ENCODE measurements at regions not wholly inside any gene's neighbourhood (a gene's known extent, or its start where the extent isn't known, plus 50 kb on each side); places are given as distances from the start of the nearest gene placed in this dataset.

GRCh38 chr1:70890408-70890807 is 157.2 kb downstream of the PTGER3 start:
- Histone ChIP-seq H3K27ac (no peak overlapping the region), H3K4me3 (no peak overlapping the region), H3K27me3 (no peaks in the 10 kb centered on the region), H3K9me3 (no peaks in the 10 kb centered on the region), H3K4me1 (peaks cover 0 to 8% (median 0%) of the 10 kb centered on the region in 4 donors), H3K36me3 (no peaks in the 10 kb centered on the region)
- WGBS, 2 donors, result 25 to 64% methylated on average over 2 of the region's 2 CpGs
- intact Hi-C loops (cut with DNase I), result no loop called here
- TF ChIP-seq CTCF (IDR thresholded peaks at IDR 0.05), result no peak
- TF ChIP-seq EP300 (IDR thresholded peaks at IDR 0.05), result no peak
- no peak for TF ChIP-seq POLR2A (IDR thresholded peaks at IDR 0.05)
- no peak for TF ChIP-seq POLR2AphosphoS5 (IDR thresholded peaks at IDR 0.05)
- no peak for DNase-seq

- no peaks in the 10 kb centered on the region for H3K36me3 ChIP-seq
- H3K27ac ChIP-seq, result no peak overlapping the region
- no peak for DNase-seq
- no peaks in the 10 kb centered on the region for H3K9me3 ChIP-seq
- intact Hi-C loops (cut with DNase I), result no loop called here
- peaks cover 0 to 8% (median 0%) of the 10 kb centered on the region in 4 donors for H3K4me1 ChIP-seq
- H3K4me3 ChIP-seq, result no peak overlapping the region
- no peaks in the 10 kb centered on the region for H3K27me3 ChIP-seq
- TF ChIP-seq EP300 (IDR thresholded peaks at IDR 0.05) (no peak), POLR2A (IDR thresholded peaks at IDR 0.05) (no peak), POLR2AphosphoS5 (IDR thresholded peaks at IDR 0.05) (no peak), CTCF (IDR thresholded peaks at IDR 0.05) (no peak)
Observed at GRCh38 chr1:70891051-70891843, 156.4 kb downstream of the PTGER3 start.

- DNase-seq, result no peak
- 95 to 96% methylated on average over 2 of the region's 2 CpGs for WGBS, 2 donors
- no peaks in the 10 kb centered on the region for H3K27me3 ChIP-seq
- H3K9me3 ChIP-seq, result no peaks in the 10 kb centered on the region
- H3K36me3 ChIP-seq, result no peaks in the 10 kb centered on the region
- no peak overlapping the region for H3K27ac ChIP-seq
- no peak for TF ChIP-seq POLR2A (IDR thresholded peaks at IDR 0.05)
- TF ChIP-seq POLR2AphosphoS5 (IDR thresholded peaks at IDR 0.05), result no peak
- TF ChIP-seq CTCF (IDR thresholded peaks at IDR 0.05), result no peak
- TF ChIP-seq EP300 (IDR thresholded peaks at IDR 0.05), result no peak
- intact Hi-C loops (cut with DNase I), result no loop called here
- no peak overlapping the region for H3K4me3 ChIP-seq
- peaks cover 0 to 8% (median 0%) of the 10 kb centered on the region in 4 donors for H3K4me1 ChIP-seq
Observed at GRCh38 chr1:70892140-70892539, 155.5 kb downstream of the PTGER3 start.

GRCh38 chr1:70892930-70893329 is 154.7 kb downstream of the PTGER3 start:
- TF ChIP-seq CTCF (IDR thresholded peaks at IDR 0.05), result no peak
- TF ChIP-seq POLR2AphosphoS5 (IDR thresholded peaks at IDR 0.05), result no peak
- H3K36me3 ChIP-seq, result no peaks in the 10 kb centered on the region
- no peak overlapping the region for H3K27ac ChIP-seq
- H3K27me3 ChIP-seq, result no peaks in the 10 kb centered on the region
- no peaks in the 10 kb centered on the region for H3K9me3 ChIP-seq
- intact Hi-C loops (cut with DNase I), result no loop called here
- no peak overlapping the region for H3K4me3 ChIP-seq
- WGBS, 2 donors, result 0 to 4% methylated on average over 1 of the region's 1 CpG
- H3K4me1 ChIP-seq, result peaks cover 0 to 8% (median 0%) of the 10 kb centered on the region in 4 donors
- DNase-seq, result no peak

GRCh38 chr1:70893381-70893780 is 154.2 kb downstream of the PTGER3 start:
- no peak for TF ChIP-seq POLR2AphosphoS5 (IDR thresholded peaks at IDR 0.05)
- TF ChIP-seq CTCF (IDR thresholded peaks at IDR 0.05), result no peak
- no peak for TF ChIP-seq POLR2A (IDR thresholded peaks at IDR 0.05)
- no peak for TF ChIP-seq EP300 (IDR thresholded peaks at IDR 0.05)
- no peaks in the 10 kb centered on the region for H3K36me3 ChIP-seq
- 49 to 72% methylated on average over 3 of the region's 3 CpGs for WGBS, 2 donors
- intact Hi-C loops (cut with DNase I), result no loop called here
- H3K4me3 ChIP-seq, result no peak overlapping the region
- no peak overlapping the region for H3K27ac ChIP-seq
- peaks cover 0 to 8% (median 0%) of the 10 kb centered on the region in 4 donors for H3K4me1 ChIP-seq
- H3K9me3 ChIP-seq, result no peaks in the 10 kb centered on the region
- DNase-seq, result no peak
- H3K27me3 ChIP-seq, result no peaks in the 10 kb centered on the region

Data from sigmoid colon (tissue), 6 donors.